ENCODE measurements at regions not wholly inside any gene's neighbourhood (a gene's known extent, or its start where the extent isn't known, plus 50 kb on each side); places are given as distances from the start of the nearest gene placed in this dataset.

- Histone ChIP-seq H3K4me3 (replicated peaks in 1 of 3; ENCODE audit: insufficient read depth in 1 of 3, low read depth in 2 of 3, low read length in 3 of 3) (no peak overlapping the region), H2AFZ (ENCODE audit: low read length) (no peak overlapping the region), H3K4me2 (ENCODE audit: low read depth, low read length) (no peak overlapping the region), H3K27me3 (ENCODE audit: control insufficient read depth in 1 of 2, insufficient read depth in 2 of 2, low read length in 2 of 2) (no peaks in the 10 kb centered on the region; a peak in 1 of 5 replicates), H3K79me2 (ENCODE audit: insufficient read depth, low read length) (no peaks in the 10 kb centered on the region), H4K20me1 (ENCODE audit: insufficient read depth, low read length) (no peaks in the 10 kb centered on the region), H3K27ac (ENCODE audit: extremely low read length, insufficient read depth, low read length) (no peak overlapping the region), H3K9ac (ENCODE audit: insufficient read depth, low read depth, low read length) (no peak overlapping the region), H3K9me3 (ENCODE audit: low read length) (no peaks in the 10 kb centered on the region), H3K4me1 (ENCODE audit: insufficient read depth, low read length) (no peaks in the 10 kb centered on the region), H3K36me3 (replicated peaks in 1 of 2; ENCODE audit: control insufficient read depth in 1 of 2, insufficient read depth in 2 of 2, low read length in 2 of 2) (no peaks in the 10 kb centered on the region)
- in situ Hi-C loops (cut with HindIII; ENCODE audit: extremely low pct_ligation_motif_present, low pct_unique_long_range_greater_than_20kb) (no loop called here), intact Hi-C loops (cut with micrococcal nuclease; ENCODE audit: unreplicated experiment) (no loop called here)
- 1% methylated on average over 2 of the region's 2 CpGs for WGBS (ENCODE audit: low lambda C conversion rate)
- no TSS peak for BruUV-seq (replicated peaks)
- POLR2A ChIA-PET, result no interaction called here
- no peak for FAIRE-seq
- CTCF ChIA-PET (ENCODE audit: low intra/inter-chr PET ratio, low total read pairs), result no interaction called here
- TF ChIP-seq ZBTB44 (CRISPR knock-in tag; IDR thresholded peaks at IDR 0.05), result no peak
- TF ChIP-seq PCBP1 (IDR thresholded peaks at IDR 0.05; ENCODE audit: borderline replicate concordance, low read depth, low read length), result no peak
- TF ChIP-seq PAX8 (CRISPR knock-in tag; IDR thresholded peaks at IDR 0.05; ENCODE audit: borderline replicate concordance), result no peak
- no peak for TF ChIP-seq ZGPAT (CRISPR knock-in tag; IDR thresholded peaks at IDR 0.05)
- TF ChIP-seq ZNF275 (CRISPR knock-in tag; IDR thresholded peaks at IDR 0.05; ENCODE audit: borderline replicate concordance), result no peak
- no peak for TF ChIP-seq ZNF660 (CRISPR knock-in tag; IDR thresholded peaks at IDR 0.05; ENCODE audit: borderline replicate concordance, low read depth)
- TF ChIP-seq JUND (CRISPR knock-in tag; IDR thresholded peaks at IDR 0.05), result no peak
- no peak for TF ChIP-seq FOXA3 (CRISPR knock-in tag; IDR thresholded peaks at IDR 0.05)
- TF ChIP-seq ZFP62 (CRISPR knock-in tag; IDR thresholded peaks at IDR 0.05), result no peak
- no peak for TF ChIP-seq ARNT2 (CRISPR knock-in tag; IDR thresholded peaks at IDR 0.05; ENCODE audit: low read depth)
- no peak for TF ChIP-seq TBX3 (IDR thresholded peaks at IDR 0.05; ENCODE audit: borderline replicate concordance)
- no peak for TF ChIP-seq MXI1 (IDR thresholded peaks at IDR 0.05; ENCODE audit: borderline replicate concordance, low read depth, low read length)
- TF ChIP-seq MIXL1 (CRISPR knock-in tag; IDR thresholded peaks at IDR 0.05), result no peak
- no peak for TF ChIP-seq ZBTB39 (CRISPR knock-in tag; IDR thresholded peaks at IDR 0.05)
- TF ChIP-seq ZNF207 (IDR thresholded peaks at IDR 0.05; ENCODE audit: borderline replicate concordance), result no peak
- no peak for TF ChIP-seq FOXO4 (CRISPR knock-in tag; conservative IDR thresholded peaks at IDR 0.05)
- no peak for TF ChIP-seq HNRNPL (IDR thresholded peaks at IDR 0.05; ENCODE audit: low read depth, low read length)
- DNase-seq (ENCODE audit: low spot score), result no peak
- no peak for ATAC-seq
Measured at GRCh38 chr13:75115171-75115570, 366.8 kb downstream of the TBC1D4 start.
